HL-60 (cell line): ENCODE measurements at regions not wholly inside any gene's neighbourhood (a gene's known extent, or its start where the extent isn't known, plus 50 kb on each side); places are given as distances from the start of the nearest gene placed in this dataset.

Source experiments
- CTCF ChIP-seq: IDR thresholded peaks from one replicate; pipeline ENCODE4 v1.5.1; 2011; ENCODE audit warnings: low read length, control low read depth, inconsistent platforms; ENCODE audit not compliant: insufficient read depth
- POLR2AphosphoS5 ChIP-seq: IDR thresholded peaks from 2 replicates; pipeline ENCODE4 v1.6.1; 2012; ENCODE audit warnings: low read depth
- REST ChIP-seq: IDR thresholded peaks from 2 replicates; pipeline ENCODE4 v1.6.1; 2012; ENCODE audit warnings: low read depth; ENCODE audit not compliant: insufficient replicate concordance
- SPI1 ChIP-seq: IDR thresholded peaks from 2 replicates; pipeline ENCODE4 v1.6.1; 2012; ENCODE audit warnings: low read depth, mild to moderate bottlenecking, borderline replicate concordance

DNA sequence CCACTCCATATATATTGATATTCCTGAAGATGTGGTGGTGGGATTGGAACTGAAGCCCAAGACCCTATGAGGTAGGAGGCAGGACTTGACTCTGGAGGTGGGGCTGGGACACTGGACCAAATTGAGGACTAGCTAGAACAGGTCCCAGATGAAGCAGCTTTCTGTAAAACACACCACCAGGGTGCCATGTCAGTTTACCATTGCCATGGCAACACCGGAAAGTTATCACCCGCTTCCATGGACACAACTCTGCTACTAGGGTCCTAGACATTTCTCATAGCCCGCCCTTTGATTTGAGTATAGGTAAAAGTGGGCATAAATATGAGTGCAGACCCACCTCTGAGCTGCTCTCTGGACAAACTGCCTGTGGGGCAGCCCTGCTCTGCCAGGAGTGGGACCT is 490.5 kb upstream of the PFKP start:
- TF ChIP-seq CTCF (no peak), POLR2AphosphoS5 (no peak), REST (no peak), SPI1 (no peak)
